GM12891 (cell line): ENCODE measurements at regions not wholly inside any gene's neighbourhood (a gene's known extent, or its start where the extent isn't known, plus 50 kb on each side); places are given as distances from the start of the nearest gene placed in this dataset.

Experiments used
- POLR2A ChIP-seq: IDR thresholded peaks from 2 replicates; pipeline ENCODE4 v1.6.1; 2011; ENCODE audit warnings: low read depth, low read length, control low read depth
- POLR2AphosphoS5 ChIP-seq: IDR thresholded peaks from 2 replicates; pipeline ENCODE4 v1.6.1; 2011; ENCODE audit warnings: low read depth, low read length, control low read depth
- SPI1 ChIP-seq: IDR thresholded peaks from 2 replicates; pipeline ENCODE4 v1.6.1; 2011; ENCODE audit warnings: low read depth, low read length, control low read depth
- TAF1 ChIP-seq: IDR thresholded peaks from 2 replicates; pipeline ENCODE4 v1.6.1; 2011; ENCODE audit warnings: low read depth, low read length, control low read depth

DNA sequence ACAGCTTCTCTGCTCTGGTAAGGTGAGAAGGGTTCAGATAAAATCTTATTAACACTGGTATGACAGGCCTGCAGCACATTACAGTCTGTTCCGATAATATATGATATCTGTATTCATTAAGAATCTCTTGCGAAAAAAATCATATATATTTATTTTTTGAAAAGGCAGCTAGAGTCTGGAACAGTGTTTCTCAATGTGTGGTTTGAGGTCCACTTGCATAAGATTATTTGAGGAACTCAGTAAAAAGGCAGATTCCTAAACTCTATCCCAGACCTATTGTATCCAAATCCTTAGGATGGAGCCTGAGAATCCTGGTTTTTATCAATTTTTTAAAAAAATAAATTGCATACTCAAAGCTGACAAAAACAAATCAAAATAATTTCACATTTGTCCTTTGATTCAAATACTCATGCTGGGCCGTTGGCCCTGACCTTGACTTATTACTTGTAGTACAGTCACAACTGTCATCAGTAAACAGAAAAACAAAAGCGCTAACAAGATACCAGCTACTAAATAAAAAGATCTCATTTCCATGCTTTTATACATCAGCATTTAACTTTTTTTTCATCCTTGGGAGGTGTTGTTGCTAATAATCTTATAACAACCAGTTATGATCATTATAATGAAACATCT, 60.6 kb downstream of the RGS2 start:
- TF ChIP-seq POLR2A (no peak), TAF1 (no peak), POLR2AphosphoS5 (no peak), SPI1 (no peak)
